ENCODE measurements at regions not wholly inside any gene's neighbourhood (a gene's known extent, or its start where the extent isn't known, plus 50 kb on each side); places are given as distances from the start of the nearest gene placed in this dataset.
"Not testable (repeated sequence)": the region's sequence is repeated elsewhere in the genome, so short reads cannot be mapped to it uniquely, and the experiment has no call there.

GRCh38 chr4:116536024-116536423 is 549.4 kb downstream of the TRAM1L1 start:
- DNase-seq = not testable (repeated sequence)

- DNase-seq = no peak
These were observed 553.5 kb downstream of the TRAM1L1 start for GRCh38 chr4:116531870-116532269.

- DNase-seq = no peak
These were observed 554.4 kb downstream of the TRAM1L1 start for GRCh38 chr4:116531026-116531425.

- no peak for DNase-seq
These were observed 555.3 kb downstream of the TRAM1L1 start for GRCh38 chr4:116530048-116530447.

GRCh38 chr4:116529129-116529528 is 556.2 kb downstream of the TRAM1L1 start:
- no peak for DNase-seq

GRCh38 chr4:116522922-116523321 is 562.5 kb downstream of the TRAM1L1 start:
- no peak for DNase-seq

- DNase-seq = no peak
These were observed 564.5 kb downstream of the TRAM1L1 start for GRCh38 chr4:116520886-116521285.

- DNase-seq = no peak
These were observed 568.7 kb downstream of the TRAM1L1 start for GRCh38 chr4:116516711-116517110.

GRCh38 chr4:116515959-116516358 is 569.4 kb downstream of the TRAM1L1 start:
- DNase-seq = no peak

- DNase-seq = no peak
These were observed 572.8 kb downstream of the TRAM1L1 start for GRCh38 chr4:116512552-116512951.

GRCh38 chr4:116501954-116502353 is 583.4 kb downstream of the TRAM1L1 start:
- no peak for DNase-seq

GRCh38 chr4:116500225-116500624 is 585.2 kb downstream of the TRAM1L1 start:
- no peak for DNase-seq

- no peak for DNase-seq
These were observed 595.6 kb downstream of the TRAM1L1 start for GRCh38 chr4:116489739-116490138.

GRCh38 chr4:116486401-116486800 is 599.0 kb downstream of the TRAM1L1 start:
- no peak for DNase-seq

- DNase-seq = no peak
These were observed 604.8 kb downstream of the TRAM1L1 start for GRCh38 chr4:116480546-116480945.

GRCh38 chr4:116478343-116478742 is 607.0 kb downstream of the TRAM1L1 start:
- no peak for DNase-seq

- DNase-seq = no peak
These were observed 615.8 kb downstream of the TRAM1L1 start for GRCh38 chr4:116469582-116469981.

GRCh38 chr4:116453127-116453526 is 632.2 kb downstream of the TRAM1L1 start:
- no peak for DNase-seq

GRCh38 chr4:116449764-116450163 is 635.6 kb downstream of the TRAM1L1 start:
- no peak for DNase-seq

GRCh38 chr4:116444117-116444516 is 641.3 kb downstream of the TRAM1L1 start:
- DNase-seq = no peak

- DNase-seq = no peak
These were observed 646.2 kb downstream of the TRAM1L1 start for GRCh38 chr4:116438981-116439729.

GRCh38 chr4:116438417-116438816 is 647.0 kb downstream of the TRAM1L1 start:
- DNase-seq = peak; percentile 20

- no peak for DNase-seq
These were observed 657.7 kb downstream of the TRAM1L1 start for GRCh38 chr4:116427666-116428065.

GRCh38 chr4:116413222-116413621 is 672.2 kb downstream of the TRAM1L1 start:
- no peak for DNase-seq

GRCh38 chr4:116401293-116401692 is 684.1 kb downstream of the TRAM1L1 start:
- DNase-seq = no peak

Measured in fibroblast of skin of right biceps (primary cell).